ENCODE measurements at regions not wholly inside any gene's neighbourhood (a gene's known extent, or its start where the extent isn't known, plus 50 kb on each side); places are given as distances from the start of the nearest gene placed in this dataset.

DNA sequence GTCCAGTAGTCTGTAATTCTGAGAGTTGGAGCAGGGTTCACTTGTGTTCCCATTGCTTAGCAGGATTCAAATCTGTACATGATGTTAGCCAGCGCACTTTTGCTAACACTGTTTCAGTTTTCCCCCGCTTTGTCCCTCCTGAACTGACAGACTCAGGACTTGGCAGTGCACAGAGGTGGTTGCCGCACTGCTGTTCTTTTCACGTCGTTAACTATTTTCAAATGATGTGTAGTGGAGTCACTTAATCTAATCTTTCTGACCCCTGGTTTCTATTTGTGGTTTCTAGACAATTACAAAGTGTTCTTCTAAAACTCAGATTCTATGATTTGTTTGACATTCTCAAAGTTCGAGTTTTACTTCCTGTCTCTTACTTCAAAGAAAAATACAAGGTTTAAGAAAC lies 234.5 kb downstream of the RBM43 start:
- TF ChIP-seq POLR2A (IDR thresholded peaks at IDR 0.05): no peak
- TF ChIP-seq, protein P1, sequence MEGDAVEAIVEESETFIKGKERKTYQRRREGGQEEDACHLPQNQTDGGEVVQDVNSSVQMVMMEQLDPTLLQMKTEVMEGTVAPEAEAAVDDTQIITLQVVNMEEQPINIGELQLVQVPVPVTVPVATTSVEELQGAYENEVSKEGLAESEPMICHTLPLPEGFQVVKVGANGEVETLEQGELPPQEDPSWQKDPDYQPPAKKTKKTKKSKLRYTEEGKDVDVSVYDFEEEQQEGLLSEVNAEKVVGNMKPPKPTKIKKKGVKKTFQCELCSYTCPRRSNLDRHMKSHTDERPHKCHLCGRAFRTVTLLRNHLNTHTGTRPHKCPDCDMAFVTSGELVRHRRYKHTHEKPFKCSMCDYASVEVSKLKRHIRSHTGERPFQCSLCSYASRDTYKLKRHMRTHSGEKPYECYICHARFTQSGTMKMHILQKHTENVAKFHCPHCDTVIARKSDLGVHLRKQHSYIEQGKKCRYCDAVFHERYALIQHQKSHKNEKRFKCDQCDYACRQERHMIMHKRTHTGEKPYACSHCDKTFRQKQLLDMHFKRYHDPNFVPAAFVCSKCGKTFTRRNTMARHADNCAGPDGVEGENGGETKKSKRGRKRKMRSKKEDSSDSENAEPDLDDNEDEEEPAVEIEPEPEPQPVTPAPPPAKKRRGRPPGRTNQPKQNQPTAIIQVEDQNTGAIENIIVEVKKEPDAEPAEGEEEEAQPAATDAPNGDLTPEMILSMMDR (IDR thresholded peaks at IDR 0.05): no peak
